ENCODE measurements at regions not wholly inside any gene's neighbourhood (a gene's known extent, or its start where the extent isn't known, plus 50 kb on each side); places are given as distances from the start of the nearest gene placed in this dataset.
"Not testable (repeated sequence)": the region's sequence is repeated elsewhere in the genome, so short reads cannot be mapped to it uniquely, and the experiment has no call there.

GRCh38 chr19:28627669-28628068 lies 585.3 kb downstream of the UQCRFS1 start:
- no peak for DNase-seq (ENCODE audit: low read depth)

- not testable (repeated sequence) for DNase-seq (ENCODE audit: low read depth)
These were observed 586.5 kb downstream of the UQCRFS1 start for GRCh38 chr19:28626407-28626806.

GRCh38 chr19:28619816-28620429 lies 593.0 kb downstream of the UQCRFS1 start:
- DNase-seq (ENCODE audit: low read depth) = no peak

- no peak for DNase-seq (ENCODE audit: low read depth)
These were observed 594.4 kb downstream of the UQCRFS1 start for GRCh38 chr19:28618504-28618903.

- DNase-seq (ENCODE audit: low read depth) = no peak
These were observed 597.0 kb downstream of the UQCRFS1 start for GRCh38 chr19:28615966-28616365.

GRCh38 chr19:28615546-28615916 lies 597.4 kb downstream of the UQCRFS1 start:
- no peak for DNase-seq (ENCODE audit: low read depth)

- DNase-seq (ENCODE audit: low read depth) = no peak
These were observed 598.1 kb downstream of the UQCRFS1 start for GRCh38 chr19:28614634-28615545.

- DNase-seq (ENCODE audit: low read depth) = no peak
These were observed 600.6 kb downstream of the UQCRFS1 start for GRCh38 chr19:28612275-28612769.

GRCh38 chr19:28611227-28611914 lies 601.6 kb downstream of the UQCRFS1 start:
- DNase-seq (ENCODE audit: low read depth) = not testable (repeated sequence)

GRCh38 chr19:28610731-28611130 lies 602.2 kb downstream of the UQCRFS1 start:
- no peak for DNase-seq (ENCODE audit: low read depth)

GRCh38 chr19:28609944-28610343 lies 603.0 kb downstream of the UQCRFS1 start:
- DNase-seq (ENCODE audit: low read depth) = no peak

GRCh38 chr19:28609091-28609755 lies 603.7 kb downstream of the UQCRFS1 start:
- DNase-seq (ENCODE audit: low read depth) = no peak

- DNase-seq (ENCODE audit: low read depth) = no peak
These were observed 604.7 kb downstream of the UQCRFS1 start for GRCh38 chr19:28608292-28608691.

GRCh38 chr19:28607066-28607583 lies 605.8 kb downstream of the UQCRFS1 start:
- no peak for DNase-seq (ENCODE audit: low read depth)

GRCh38 chr19:28606269-28607032 lies 606.5 kb downstream of the UQCRFS1 start:
- DNase-seq (ENCODE audit: low read depth) = no peak

- no peak for DNase-seq (ENCODE audit: low read depth)
These were observed 607.3 kb downstream of the UQCRFS1 start for GRCh38 chr19:28605501-28606268.

- no peak for DNase-seq (ENCODE audit: low read depth)
These were observed 609.5 kb downstream of the UQCRFS1 start for GRCh38 chr19:28603453-28603852.

GRCh38 chr19:28602675-28603298 lies 610.2 kb downstream of the UQCRFS1 start:
- no peak for DNase-seq (ENCODE audit: low read depth)

- DNase-seq (ENCODE audit: low read depth) = no peak
These were observed 611.1 kb downstream of the UQCRFS1 start for GRCh38 chr19:28601723-28602440.
